Liver (tissue), 7 donors: ENCODE measurements at regions not wholly inside any gene's neighbourhood (a gene's known extent, or its start where the extent isn't known, plus 50 kb on each side); places are given as distances from the start of the nearest gene placed in this dataset.

Experiments
- DNase-seq: peaks from one replicate; pipeline ENCODE4 v3.0.0-alpha.2; 2017; ENCODE audit warnings: low spot score
- H3K27ac ChIP-seq, 2 donors: one replicate each; pipeline ENCODE4 v1.7.0; 2013; ENCODE audit warnings: inconsistent platforms in 2 of 2, low read length in 2 of 2, control low read depth in 1 of 2, low read depth in 1 of 2, mild to moderate bottlenecking in 1 of 2
- H3K27me3 ChIP-seq, 4 donors: one replicate each; pipeline versions ENCODE4 v1.6.1 to v1.7.0; 2013; ENCODE audit warnings: low read length in 3 of 4, inconsistent platforms in 1 of 4, mild to moderate bottlenecking in 1 of 4, moderate library complexity in 1 of 4; ENCODE audit not compliant: control insufficient read depth in 4 of 4, insufficient read depth in 4 of 4
- H3K36me3 ChIP-seq, 4 donors: one replicate each; pipeline versions ENCODE4 v1.6.1 to v1.7.0; 2013; ENCODE audit warnings: low read length in 3 of 4, mild to moderate bottlenecking in 3 of 4, low read depth in 1 of 4, moderate library complexity in 1 of 4; ENCODE audit not compliant: control insufficient read depth in 4 of 4, insufficient read depth in 3 of 4
- H3K4me1 ChIP-seq, 4 donors: one replicate each; pipeline versions ENCODE4 v1.6.1 to v1.7.0; 2013; ENCODE audit warnings: low read length in 3 of 4, mild to moderate bottlenecking in 3 of 4, moderate library complexity in 1 of 4; ENCODE audit not compliant: control insufficient read depth in 4 of 4, insufficient read depth in 4 of 4
- H3K4me3 ChIP-seq, 3 donors: one replicate each; pipeline versions ENCODE4 v1.6.1 to v1.7.0; 2013; ENCODE audit warnings: low read length in 3 of 3, control low read depth in 1 of 3, low read depth in 1 of 3, mild to moderate bottlenecking in 1 of 3
- H3K9ac ChIP-seq, 2 donors: one replicate each; pipeline ENCODE4 v1.7.0; 2013; ENCODE audit warnings: low read length in 2 of 2, mild to moderate bottlenecking in 2 of 2, moderate library complexity in 2 of 2, control low read depth in 1 of 2, low read depth in 1 of 2
- H3K9me3 ChIP-seq, 4 donors: one replicate each; pipeline versions ENCODE4 v1.6.1 to v1.7.0; 2013; ENCODE audit warnings: low read length in 3 of 4; ENCODE audit not compliant: control insufficient read depth in 4 of 4
- EGR1 ChIP-seq, 2 donors: IDR thresholded peaks; 2 replicates each; pipeline ENCODE4 v1.6.1; 2016 to 2018; ENCODE audit warnings: antibody characterized with exemption in 2 of 2, low read depth in 2 of 2
- FOXA2 ChIP-seq: IDR thresholded peaks from 2 replicates; pipeline ENCODE4 v1.6.1; 2016; ENCODE audit warnings: antibody characterized with exemption
- GABPA ChIP-seq, 2 donors: IDR thresholded peaks in 1 of 2; conservative IDR thresholded peaks in 1 of 2; 2 replicates each; pipeline ENCODE4 v1.6.1; 2016; ENCODE audit warnings: antibody characterized with exemption in 2 of 2, mild to moderate bottlenecking in 1 of 2, moderate library complexity in 1 of 2
- HNF4A ChIP-seq, 2 donors: conservative IDR thresholded peaks; 2 replicates each; pipeline ENCODE4 v1.6.1; 2016; ENCODE audit warnings: antibody characterized with exemption in 2 of 2, mild to moderate bottlenecking in 2 of 2
- JUND ChIP-seq, 2 donors: IDR thresholded peaks; 2 replicates each; pipeline ENCODE4 v1.6.1; 2016; ENCODE audit warnings: antibody characterized with exemption in 2 of 2
- NR2F2 ChIP-seq: IDR thresholded peaks from 2 replicates; pipeline ENCODE4 v1.6.1; 2016; ENCODE audit warnings: antibody characterized with exemption
- RAD21 ChIP-seq, 2 donors: IDR thresholded peaks; 2 replicates each; pipeline ENCODE4 v1.6.1; 2016; ENCODE audit warnings: antibody characterized with exemption in 2 of 2, mild to moderate bottlenecking in 2 of 2
- REST ChIP-seq: IDR thresholded peaks from 2 replicates; pipeline ENCODE4 v1.6.1; 2016; ENCODE audit warnings: antibody characterized with exemption, mild to moderate bottlenecking
- RXRA ChIP-seq, 2 donors: IDR thresholded peaks; 2 replicates each; pipeline ENCODE4 v1.6.1; 2017 to 2018; ENCODE audit warnings: antibody characterized with exemption in 2 of 2, mild to moderate bottlenecking in 1 of 2
- SP1 ChIP-seq: IDR thresholded peaks from 2 replicates; pipeline ENCODE4 v1.6.1; 2018; ENCODE audit warnings: antibody characterized with exemption, mild to moderate bottlenecking
- TAF1 ChIP-seq: conservative IDR thresholded peaks from 2 replicates; pipeline ENCODE4 v1.6.1; 2016; ENCODE audit warnings: antibody characterized with exemption, mild to moderate bottlenecking
- YY1 ChIP-seq: IDR thresholded peaks from 2 replicates; pipeline ENCODE4 v1.6.1; 2016; ENCODE audit warnings: antibody characterized with exemption, mild to moderate bottlenecking
- WGBS: extraction: QIAGEN DNeasy Blood & Tissue Kit; methylation state at CpG from one replicate; pipeline ENCODE4 v1.1.7; 2013; 5-methylcytosine and 5-hydroxymethylcytosine counted together
- TF ChIP-seq, protein P1 (sequence below): IDR thresholded peaks from 2 replicates; pipeline ENCODE4 v1.6.1; 2016; ENCODE audit warnings: antibody characterized with exemption
- TF ChIP-seq, protein P2 (sequence below): IDR thresholded peaks from 2 replicates; pipeline ENCODE4 v1.6.1; 2016; ENCODE audit warnings: antibody characterized with exemption
- donor health status: healthy.
- donor health status: healthy.
- donor health status: healthy.
- donor health status: healthy.

- Histone ChIP-seq H3K36me3 (peaks cover 0 to 5% (median 0%) of the 10 kb centered on the region in 4 donors), H3K27me3 (peaks cover 0 to 3% (median 0%) of the 10 kb centered on the region in 4 donors), H3K4me3 (no peak overlapping the region), H3K9ac (no peak overlapping the region), H3K4me1 (peaks cover 0 to 11% (median 3%) of the 10 kb centered on the region in 4 donors), H3K9me3 (no peaks in the 10 kb centered on the region), H3K27ac (no peak overlapping the region)
- WGBS, result 86% methylated on average over 2 of the region's 2 CpGs
- TF ChIP-seq TAF1 (no peak), SP1 (no peak), EGR1 (IDR thresholded peaks at IDR 0.05; ENCODE audit: low read depth in 2 of 2) (no peak), RAD21 (IDR thresholded peaks at IDR 0.05) (no peak), RXRA (IDR thresholded peaks at IDR 0.05) (no peak), NR2F2 (no peak), FOXA2 (no peak)
- TF ChIP-seq, protein P1, sequence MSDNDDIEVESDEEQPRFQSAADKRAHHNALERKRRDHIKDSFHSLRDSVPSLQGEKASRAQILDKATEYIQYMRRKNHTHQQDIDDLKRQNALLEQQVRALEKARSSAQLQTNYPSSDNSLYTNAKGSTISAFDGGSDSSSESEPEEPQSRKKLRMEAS, result no peak
- TF ChIP-seq, protein P2, sequence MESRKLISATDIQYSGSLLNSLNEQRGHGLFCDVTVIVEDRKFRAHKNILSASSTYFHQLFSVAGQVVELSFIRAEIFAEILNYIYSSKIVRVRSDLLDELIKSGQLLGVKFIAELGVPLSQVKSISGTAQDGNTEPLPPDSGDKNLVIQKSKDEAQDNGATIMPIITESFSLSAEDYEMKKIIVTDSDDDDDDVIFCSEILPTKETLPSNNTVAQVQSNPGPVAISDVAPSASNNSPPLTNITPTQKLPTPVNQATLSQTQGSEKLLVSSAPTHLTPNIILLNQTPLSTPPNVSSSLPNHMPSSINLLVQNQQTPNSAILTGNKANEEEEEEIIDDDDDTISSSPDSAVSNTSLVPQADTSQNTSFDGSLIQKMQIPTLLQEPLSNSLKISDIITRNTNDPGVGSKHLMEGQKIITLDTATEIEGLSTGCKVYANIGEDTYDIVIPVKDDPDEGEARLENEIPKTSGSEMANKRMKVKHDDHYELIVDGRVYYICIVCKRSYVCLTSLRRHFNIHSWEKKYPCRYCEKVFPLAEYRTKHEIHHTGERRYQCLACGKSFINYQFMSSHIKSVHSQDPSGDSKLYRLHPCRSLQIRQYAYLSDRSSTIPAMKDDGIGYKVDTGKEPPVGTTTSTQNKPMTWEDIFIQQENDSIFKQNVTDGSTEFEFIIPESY, result no peak
- no peak for DNase-seq
Observed at GRCh38 chrX:55144697-55145096, 55.9 kb downstream of the PAGE2 start.

DNA sequence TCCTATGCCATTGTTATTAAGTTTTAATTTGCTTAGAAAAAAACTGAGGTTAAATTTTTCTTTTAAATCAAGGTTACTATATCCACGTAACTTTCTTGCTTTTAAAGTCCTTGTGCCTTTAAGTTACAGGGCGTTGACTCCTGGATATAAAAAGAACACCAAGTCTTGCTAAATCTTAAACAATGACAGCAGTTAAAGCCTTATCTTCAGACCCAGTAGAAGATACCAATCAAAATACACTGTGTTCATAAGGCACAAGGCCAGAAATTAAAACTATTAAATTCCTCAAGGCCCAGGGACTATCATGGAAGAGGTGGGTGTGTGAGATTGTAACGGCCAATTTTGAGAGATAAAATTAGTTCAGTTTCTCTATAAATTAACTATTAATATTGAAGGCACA is 60.4 kb downstream of the PAGE2 start:
- WGBS, result 81% methylated on average over 3 of the region's 3 CpGs
- H3K36me3 ChIP-seq, result peaks cover 0 to 5% (median 0%) of the 10 kb centered on the region in 4 donors
- H3K9me3 ChIP-seq, result no peaks in the 10 kb centered on the region
- no peak overlapping the region for H3K27ac ChIP-seq
- no peak overlapping the region for H3K9ac ChIP-seq
- peaks cover 0 to under 1% (median 0%) of the 10 kb centered on the region in 4 donors for H3K4me1 ChIP-seq
- DNase-seq, result no peak
- no peak overlapping the region for H3K4me3 ChIP-seq
- peaks cover 0 to 3% (median 0%) of the 10 kb centered on the region in 4 donors for H3K27me3 ChIP-seq
- TF ChIP-seq TAF1, result no peak
- no peak for TF ChIP-seq JUND (IDR thresholded peaks at IDR 0.05)
- TF ChIP-seq SP1, result no peak
- TF ChIP-seq REST, result no peak
- no peak for TF ChIP-seq GABPA (IDR thresholded peaks at IDR 0.05 in 1 of 2, conservative IDR thresholded peaks at IDR 0.05 in 1 of 2)
- TF ChIP-seq RAD21 (IDR thresholded peaks at IDR 0.05), result no peak
- TF ChIP-seq NR2F2, result no peak
- no peak for TF ChIP-seq HNF4A (conservative IDR thresholded peaks at IDR 0.05)

GRCh38 chrX:55151199-55151598 is 62.4 kb downstream of the PAGE2 start:
- H3K27ac ChIP-seq, result no peak overlapping the region
- 93% methylated on average over 5 of the region's 5 CpGs for WGBS
- no peaks in the 10 kb centered on the region for H3K36me3 ChIP-seq
- H3K4me1 ChIP-seq, result no peaks in the 10 kb centered on the region
- no peak overlapping the region for H3K9ac ChIP-seq
- no peak for DNase-seq
- no peak overlapping the region for H3K4me3 ChIP-seq
- no peaks in the 10 kb centered on the region for H3K9me3 ChIP-seq
- H3K27me3 ChIP-seq, result no peaks in the 10 kb centered on the region
- no peak for TF ChIP-seq RXRA (IDR thresholded peaks at IDR 0.05)
- no peak for TF ChIP-seq NR2F2
- TF ChIP-seq, protein P1, result no peak
- TF ChIP-seq, protein P2, result no peak
- TF ChIP-seq RAD21 (IDR thresholded peaks at IDR 0.05), result no peak
- TF ChIP-seq JUND (IDR thresholded peaks at IDR 0.05), result no peak
- TF ChIP-seq REST, result no peak
- TF ChIP-seq SP1, result no peak
- TF ChIP-seq YY1, result no peak
